Prostate gland (tissue), 2 donors: ENCODE measurements at regions not wholly inside any gene's neighbourhood (a gene's known extent, or its start where the extent isn't known, plus 50 kb on each side); places are given as distances from the start of the nearest gene placed in this dataset.

Source experiments
- POLR2A ChIP-seq: fragments of 450-650 bp; IDR thresholded peaks from one replicate; pipeline ENCODE4 v1.6.1; 2016; ENCODE audit warnings: antibody characterized with exemption, mild to moderate bottlenecking
- POLR2AphosphoS5 ChIP-seq: sonication (generic); formaldehyde crosslinking; IDR thresholded peaks from one replicate; pipeline ENCODE4 v1.6.1; 2017; ENCODE audit warnings: antibody characterized with exemption
- TF ChIP-seq, protein P1 (sequence below), 4 experiments: fragments of 200-600 bp in 2 of 4; fragments of 450-650 bp in 2 of 4; sonication (generic) in 2 of 4; IDR thresholded peaks; 1 replicate in 3 of 4; 2 replicates in 1 of 4; pipeline ENCODE4 v1.5.1; 2016 to 2019; ENCODE audit warnings: antibody characterized with exemption in 4 of 4, mild to moderate bottlenecking in 2 of 4, moderate library complexity in 2 of 4

DNA sequence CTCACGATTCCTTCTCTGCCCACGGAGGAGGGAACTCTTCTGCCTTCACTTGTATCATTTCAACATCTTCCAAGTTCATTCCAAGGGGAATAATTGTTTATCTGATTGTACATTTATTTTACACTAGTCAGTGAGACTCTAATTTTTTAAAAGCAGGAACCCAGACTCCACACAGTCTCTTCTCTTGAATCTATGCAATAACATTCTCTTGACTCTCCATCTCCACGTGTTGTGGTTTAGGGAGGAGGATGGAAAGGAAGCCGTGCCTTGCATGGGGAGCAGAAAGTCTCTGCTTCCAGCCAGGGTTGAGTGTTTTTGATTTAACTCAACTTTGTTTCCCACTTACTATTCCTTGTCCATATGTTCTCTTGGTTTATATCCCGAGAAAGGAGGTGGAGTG, 131.1 kb upstream of the RIOK3 start:
- TF ChIP-seq, protein P1, sequence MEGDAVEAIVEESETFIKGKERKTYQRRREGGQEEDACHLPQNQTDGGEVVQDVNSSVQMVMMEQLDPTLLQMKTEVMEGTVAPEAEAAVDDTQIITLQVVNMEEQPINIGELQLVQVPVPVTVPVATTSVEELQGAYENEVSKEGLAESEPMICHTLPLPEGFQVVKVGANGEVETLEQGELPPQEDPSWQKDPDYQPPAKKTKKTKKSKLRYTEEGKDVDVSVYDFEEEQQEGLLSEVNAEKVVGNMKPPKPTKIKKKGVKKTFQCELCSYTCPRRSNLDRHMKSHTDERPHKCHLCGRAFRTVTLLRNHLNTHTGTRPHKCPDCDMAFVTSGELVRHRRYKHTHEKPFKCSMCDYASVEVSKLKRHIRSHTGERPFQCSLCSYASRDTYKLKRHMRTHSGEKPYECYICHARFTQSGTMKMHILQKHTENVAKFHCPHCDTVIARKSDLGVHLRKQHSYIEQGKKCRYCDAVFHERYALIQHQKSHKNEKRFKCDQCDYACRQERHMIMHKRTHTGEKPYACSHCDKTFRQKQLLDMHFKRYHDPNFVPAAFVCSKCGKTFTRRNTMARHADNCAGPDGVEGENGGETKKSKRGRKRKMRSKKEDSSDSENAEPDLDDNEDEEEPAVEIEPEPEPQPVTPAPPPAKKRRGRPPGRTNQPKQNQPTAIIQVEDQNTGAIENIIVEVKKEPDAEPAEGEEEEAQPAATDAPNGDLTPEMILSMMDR (IDR thresholded peaks at IDR 0.05), result no peak
- no peak for TF ChIP-seq POLR2A
- TF ChIP-seq POLR2AphosphoS5, result no peak
